Activated CD8-positive, alpha-beta T cell treated with anti-CD3 and anti-CD28 coated beads for 36 hours (primary cell): ENCODE measurements at regions not wholly inside any gene's neighbourhood (a gene's known extent, or its start where the extent isn't known, plus 50 kb on each side); places are given as distances from the start of the nearest gene placed in this dataset.
A peak's percentile ranks its signal among the peaks of the same experiment; 100 is the strongest.

ENCODE experiments used
- ATAC-seq: fragments of 200-7000 bp; cut with Tn5 transposase; one replicate; pipeline ENCODE4 v1.10.0; 2021; ENCODE audit warnings: mild to moderate bottlenecking, moderate library complexity
- CTCF ChIA-PET: fragments of 350-600 bp; sonication (Branson Sonifier 250); formaldehyde crosslinking; loops from one replicate; lab custom pipeline; 2021; ENCODE audit warnings: antibody characterized with exemption; lab: Charles Lee
- POLR2A ChIA-PET: fragments of 350-600 bp; sonication (Branson Sonifier 250); formaldehyde crosslinking; loops from one replicate; lab custom pipeline; 2021; ENCODE audit warnings: antibody characterized with exemption; lab: Charles Lee
- DNase-seq: peaks from one replicate; pipeline ENCODE4 v3.0.0-alpha.2; 2020
- H3K27ac Mint-ChIP-seq: one replicate; pipeline ENCODE4 v1.8.0; 2021; ENCODE audit warnings: mild to moderate bottlenecking, mixed read lengths
- H3K27me3 Mint-ChIP-seq: one replicate; pipeline ENCODE4 v1.8.0; 2021; ENCODE audit warnings: mixed read lengths
- H3K36me3 Mint-ChIP-seq: one replicate; pipeline ENCODE4 v1.8.0; 2021; ENCODE audit warnings: low read depth, mixed read lengths
- H3K4me1 Mint-ChIP-seq: one replicate; pipeline ENCODE4 v1.8.0; 2021; ENCODE audit warnings: low read depth, mixed read lengths
- H3K4me3 Mint-ChIP-seq: one replicate; pipeline ENCODE4 v1.8.0; 2021; ENCODE audit warnings: mild to moderate bottlenecking, moderate library complexity, mixed read lengths
- H3K9me3 Mint-ChIP-seq: one replicate; pipeline ENCODE4 v1.8.0; 2021; ENCODE audit warnings: mixed read lengths
- CTCF ChIP-seq: fragments of 200-600 bp; IDR thresholded peaks from one replicate; pipeline ENCODE4 v1.8.0; 2022; ENCODE audit warnings: antibody characterized with exemption, mild to moderate bottlenecking
- intact Hi-C: fragments of 100-400 bp; cut with micrococcal nuclease; formaldehyde crosslinking; loops from one replicate; pipeline ENCODE4 v1.10.0; 2022

DNA sequence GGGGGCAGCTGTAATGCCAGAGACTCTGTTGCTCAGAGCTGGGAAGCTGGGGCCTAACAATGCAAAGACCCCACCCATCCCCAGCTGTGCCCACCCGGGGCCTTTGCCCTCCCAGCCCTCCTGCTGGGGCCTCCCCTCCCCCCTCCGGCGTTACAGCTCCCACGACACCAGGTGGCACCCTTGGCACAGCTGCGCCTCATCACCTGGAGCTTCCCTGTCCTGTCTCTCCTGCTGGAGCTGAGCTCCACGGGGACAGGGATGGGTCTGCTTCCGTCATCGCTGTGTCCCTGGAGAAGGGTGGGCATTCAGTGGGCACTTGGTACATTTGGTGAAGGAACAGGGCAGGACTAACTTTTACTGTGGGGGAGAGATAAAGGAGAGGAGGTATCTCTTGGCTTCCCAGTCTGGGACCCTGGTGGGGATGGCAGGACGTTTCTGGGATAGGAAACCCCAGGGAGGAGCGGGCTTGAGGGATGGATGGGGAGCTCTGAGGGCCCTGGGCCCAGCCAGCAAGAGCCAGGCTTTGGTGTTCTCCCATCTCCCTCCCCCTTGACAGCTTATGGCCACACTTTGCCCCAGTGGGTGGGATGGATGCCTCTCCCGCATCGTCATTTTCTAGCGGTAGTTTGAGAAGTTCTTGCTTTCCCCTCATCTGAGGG is 453.2 kb downstream of the PTPRU start:
- no peak overlapping the region for H3K27ac Mint-ChIP-seq
- peaks cover 10% of the 10 kb centered on the region for H3K27me3 Mint-ChIP-seq
- peaks cover 5% of the 10 kb centered on the region for H3K9me3 Mint-ChIP-seq
- H3K4me3 Mint-ChIP-seq = no peak overlapping the region
- intact Hi-C loops = no loop called here
- H3K36me3 Mint-ChIP-seq = no peaks in the 10 kb centered on the region
- CTCF ChIA-PET = interaction anchor here (0.7 to 1.2 kb wide), 2 partner anchors 12 to 34 kb away, joined by 3 read pairs; no protein-coding TSS in a partner anchor
- peaks cover 7% of the 10 kb centered on the region for H3K4me1 Mint-ChIP-seq
- POLR2A ChIA-PET = no interaction called here
- DNase-seq (no peak), ATAC-seq (no peak)
- no peak for TF ChIP-seq CTCF

DNA sequence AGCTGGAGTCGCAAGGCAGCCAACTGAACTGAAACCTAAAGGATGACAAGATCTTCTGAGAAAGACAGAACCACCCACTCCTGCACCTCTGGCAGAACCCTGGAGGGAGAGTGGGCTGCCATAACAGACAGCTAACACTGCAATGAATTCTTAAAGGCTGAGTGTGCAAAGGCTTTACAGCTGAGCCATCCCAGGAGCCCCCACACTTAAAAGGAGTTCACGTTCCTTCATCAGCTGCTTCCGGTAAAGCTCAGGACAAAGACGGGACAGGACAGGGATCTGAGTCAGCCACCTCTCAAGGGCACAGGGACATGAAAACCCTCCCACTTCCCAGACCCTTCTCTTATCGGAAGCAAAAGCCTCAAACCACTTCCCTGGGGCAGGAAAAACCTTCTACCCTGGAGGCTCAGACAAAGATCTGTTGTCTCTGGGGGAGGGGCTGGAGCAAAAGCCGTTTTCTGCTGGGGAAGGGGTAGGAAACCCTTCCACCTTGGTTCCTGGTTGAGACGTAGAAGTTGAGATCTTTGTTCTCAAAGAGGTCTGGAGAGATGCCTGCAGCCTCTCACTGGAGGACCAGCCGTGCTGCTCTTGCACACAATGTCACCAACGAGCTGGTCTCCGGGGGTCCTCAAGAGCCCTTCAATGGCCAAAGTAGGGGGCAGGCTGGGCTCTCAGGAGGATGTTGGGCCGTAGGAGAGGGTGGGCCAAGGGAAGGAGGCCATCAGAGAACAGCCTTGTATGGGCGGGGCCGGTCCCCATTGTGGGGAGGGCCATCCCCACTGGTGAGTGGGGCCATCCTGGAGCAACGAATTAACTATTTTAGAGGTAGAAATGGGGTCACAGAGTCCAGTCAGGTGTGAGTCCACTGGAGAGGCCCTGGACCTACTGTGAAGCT is 452.4 kb downstream of the PTPRU start:
- no peak for TF ChIP-seq CTCF
- peak; percentile 78 for ATAC-seq
- no peak overlapping the region for H3K27ac Mint-ChIP-seq
- ChIA-PET POLR2A (no interaction called here), CTCF (interaction anchor here (1.2 kb wide), 1 partner anchor 35 kb away, joined by 3 read pairs; no protein-coding TSS in a partner anchor)
- DNase-seq = peak; percentile 37
- H3K4me3 Mint-ChIP-seq = no peak overlapping the region
- peaks cover 7% of the 10 kb centered on the region for H3K4me1 Mint-ChIP-seq
- H3K36me3 Mint-ChIP-seq = no peaks in the 10 kb centered on the region
- intact Hi-C loops = no loop called here
- H3K27me3 Mint-ChIP-seq = peaks cover 10% of the 10 kb centered on the region
- peaks cover 4% of the 10 kb centered on the region for H3K9me3 Mint-ChIP-seq

DNA sequence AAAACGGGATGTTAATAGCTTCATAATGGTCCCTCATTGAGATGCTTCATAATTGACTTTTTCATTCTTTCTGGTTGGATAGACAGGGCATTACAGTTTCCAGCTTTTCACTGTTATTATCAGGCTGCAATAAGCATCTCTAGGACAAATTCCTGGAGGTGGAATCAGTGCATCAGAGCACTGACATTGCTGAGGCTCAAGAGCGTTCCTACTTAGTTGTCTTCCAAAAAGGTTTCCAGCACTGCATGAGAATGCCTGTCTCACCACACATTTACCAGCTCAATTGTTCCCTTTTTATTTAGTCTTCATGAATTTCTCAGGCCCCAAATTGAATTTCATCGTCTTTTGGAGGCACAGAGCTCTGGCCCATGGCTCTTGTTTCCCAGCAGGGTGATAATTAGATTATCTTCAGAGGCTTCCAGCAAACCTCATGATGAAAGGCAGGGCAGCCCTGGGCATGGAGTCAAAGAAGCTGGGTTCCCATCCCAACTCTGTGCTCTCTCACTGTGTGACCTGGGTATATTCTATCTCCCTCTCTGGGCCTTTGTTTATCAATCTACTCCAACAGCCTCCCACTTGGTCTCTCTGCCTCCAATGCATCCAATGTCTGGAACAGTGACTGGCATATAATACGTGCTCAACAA is 451.4 kb downstream of the PTPRU start:
- DNase-seq (no peak), ATAC-seq (no peak)
- Mint-ChIP-seq H3K36me3 (no peaks in the 10 kb centered on the region), H3K4me3 (no peak overlapping the region), H3K9me3 (no peaks in the 10 kb centered on the region), H3K27me3 (peaks cover 10% of the 10 kb centered on the region), H3K4me1 (peaks cover 7% of the 10 kb centered on the region), H3K27ac (no peak overlapping the region)
- TF ChIP-seq CTCF = no peak
- CTCF ChIA-PET = no interaction called here
- POLR2A ChIA-PET = no interaction called here
- intact Hi-C loops = no loop called here

- intact Hi-C loops = no loop called here
- no peak for TF ChIP-seq CTCF
- peaks cover 7% of the 10 kb centered on the region for H3K4me1 Mint-ChIP-seq
- H3K9me3 Mint-ChIP-seq = no peaks in the 10 kb centered on the region
- CTCF ChIA-PET = no interaction called here
- no peak for ATAC-seq
- peaks cover 10% of the 10 kb centered on the region for H3K27me3 Mint-ChIP-seq
- H3K4me3 Mint-ChIP-seq = no peak overlapping the region
- DNase-seq = no peak
- no peak overlapping the region for H3K27ac Mint-ChIP-seq
- POLR2A ChIA-PET = no interaction called here
- H3K36me3 Mint-ChIP-seq = no peaks in the 10 kb centered on the region
Observed at GRCh38 chr1:29687166-29687565, 450.8 kb downstream of the PTPRU start.
